Hepatocyte (in vitro differentiated cells): ENCODE measurements at regions not wholly inside any gene's neighbourhood (a gene's known extent, or its start where the extent isn't known, plus 50 kb on each side); places are given as distances from the start of the nearest gene placed in this dataset.

ENCODE experiments used
- EZH2 ChIP-seq: fragments of 200-600 bp; sonication (generic); IDR thresholded peaks from 2 replicates; pipeline ENCODE4 v1.6.1; 2016; ENCODE audit warnings: antibody characterized with exemption, mild to moderate bottlenecking, borderline replicate concordance
- TF ChIP-seq, protein P1 (sequence below): fragments of 200-600 bp; sonication (generic); IDR thresholded peaks from 2 replicates; pipeline ENCODE4 v1.5.1; 2016; ENCODE audit warnings: antibody characterized with exemption, mild to moderate bottlenecking; ENCODE audit not compliant: poor library complexity

DNA sequence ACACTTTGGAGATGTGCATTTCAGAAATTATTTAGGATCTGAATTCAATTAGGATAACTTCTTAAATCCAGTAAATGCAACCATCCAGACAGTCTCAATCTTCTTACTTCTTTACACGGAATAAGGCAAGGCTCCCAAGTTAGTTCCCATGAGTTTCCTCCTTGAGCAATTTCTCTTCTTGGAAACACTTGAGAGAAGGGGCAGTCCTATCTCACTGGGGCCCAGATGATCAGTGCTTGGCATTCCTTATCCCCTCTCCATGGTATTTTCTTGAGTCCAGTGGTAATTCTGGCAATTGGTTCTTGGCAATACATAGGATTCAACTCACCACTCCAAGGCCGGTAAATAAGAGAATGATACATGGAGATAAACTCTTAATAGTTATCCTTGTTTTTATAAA lies 87.1 kb upstream of the PTHLH start:
- TF ChIP-seq, protein P1, sequence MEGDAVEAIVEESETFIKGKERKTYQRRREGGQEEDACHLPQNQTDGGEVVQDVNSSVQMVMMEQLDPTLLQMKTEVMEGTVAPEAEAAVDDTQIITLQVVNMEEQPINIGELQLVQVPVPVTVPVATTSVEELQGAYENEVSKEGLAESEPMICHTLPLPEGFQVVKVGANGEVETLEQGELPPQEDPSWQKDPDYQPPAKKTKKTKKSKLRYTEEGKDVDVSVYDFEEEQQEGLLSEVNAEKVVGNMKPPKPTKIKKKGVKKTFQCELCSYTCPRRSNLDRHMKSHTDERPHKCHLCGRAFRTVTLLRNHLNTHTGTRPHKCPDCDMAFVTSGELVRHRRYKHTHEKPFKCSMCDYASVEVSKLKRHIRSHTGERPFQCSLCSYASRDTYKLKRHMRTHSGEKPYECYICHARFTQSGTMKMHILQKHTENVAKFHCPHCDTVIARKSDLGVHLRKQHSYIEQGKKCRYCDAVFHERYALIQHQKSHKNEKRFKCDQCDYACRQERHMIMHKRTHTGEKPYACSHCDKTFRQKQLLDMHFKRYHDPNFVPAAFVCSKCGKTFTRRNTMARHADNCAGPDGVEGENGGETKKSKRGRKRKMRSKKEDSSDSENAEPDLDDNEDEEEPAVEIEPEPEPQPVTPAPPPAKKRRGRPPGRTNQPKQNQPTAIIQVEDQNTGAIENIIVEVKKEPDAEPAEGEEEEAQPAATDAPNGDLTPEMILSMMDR = no peak
- TF ChIP-seq EZH2 = no peak
